Femur (tissue), 1 donor: ENCODE measurements at regions not wholly inside any gene's neighbourhood (a gene's known extent, or its start where the extent isn't known, plus 50 kb on each side); places are given as distances from the start of the nearest gene placed in this dataset.
A peak's percentile ranks its signal among the peaks of the same experiment; 100 is the strongest.
"Not testable (repeated sequence)": the region's sequence is repeated elsewhere in the genome, so short reads cannot be mapped to it uniquely, and the experiment has no call there.

Experiments
- DNase-seq: peaks from one replicate; pipeline ENCODE4 v3.0.0-alpha.2; 2017

DNA sequence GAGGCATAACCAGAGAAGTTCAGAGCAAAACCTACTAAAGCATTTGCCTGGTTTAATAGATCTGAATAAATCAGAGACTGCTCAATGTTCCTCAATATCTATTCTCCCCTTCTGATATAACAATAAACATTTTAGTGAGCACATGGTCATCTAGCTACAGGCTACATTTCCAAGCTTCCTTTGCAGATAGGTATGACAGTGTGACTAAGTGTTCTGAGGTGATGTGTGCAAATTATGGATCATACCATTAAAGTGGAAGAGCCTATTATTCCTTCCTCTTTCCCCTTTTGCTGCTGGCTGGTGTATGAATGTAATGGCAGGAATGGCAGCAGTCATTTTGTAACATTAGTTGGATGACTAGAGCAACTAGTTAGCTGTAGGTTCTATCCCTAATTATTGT is 285.8 kb upstream of the RASA1 start:
- no peak for DNase-seq

- DNase-seq: no peak
Measured at GRCh38 chr5:86983208-86983607, 284.5 kb upstream of the RASA1 start.

DNA sequence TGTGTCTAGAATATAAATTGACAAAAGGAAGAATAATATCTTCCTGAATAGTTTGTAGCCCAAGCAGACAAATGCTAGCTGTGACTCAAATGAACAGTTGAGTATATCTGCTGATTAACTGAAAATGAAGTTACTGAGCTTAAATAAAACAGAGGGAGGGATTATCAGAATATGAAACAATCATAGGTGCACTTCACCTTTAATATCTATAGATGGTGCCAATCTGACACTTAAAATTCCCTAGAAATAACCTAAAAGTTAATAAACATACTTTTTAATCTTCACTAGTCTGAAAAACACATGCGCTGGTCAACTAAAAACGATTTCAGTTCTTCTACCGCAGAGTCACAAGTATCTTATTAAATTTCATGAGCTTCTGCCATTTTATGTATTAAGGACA is 280.8 kb upstream of the RASA1 start:
- no peak for DNase-seq

GRCh38 chr5:86997516-86997915 is 270.2 kb upstream of the RASA1 start:
- DNase-seq: no peak

DNA sequence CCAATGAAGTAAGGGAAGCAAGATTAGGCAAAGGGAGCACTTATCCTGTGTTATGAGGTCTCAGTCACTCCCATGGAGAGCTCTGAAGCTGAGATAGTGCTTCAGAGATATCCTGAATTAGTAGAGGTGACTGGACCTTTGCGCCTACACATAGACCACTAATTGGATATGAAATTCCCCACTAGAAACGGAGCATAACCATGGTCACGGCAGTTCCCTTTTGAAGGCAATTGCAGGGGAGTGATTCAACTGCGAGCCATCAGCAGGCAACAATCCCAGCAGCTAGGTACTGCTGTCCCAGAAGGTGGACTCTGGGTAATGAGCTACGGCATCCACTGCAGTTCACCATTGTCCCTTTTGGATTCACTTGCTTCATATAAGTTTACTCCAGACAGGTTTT is 267.7 kb upstream of the RASA1 start:
- DNase-seq: no peak

DNA sequence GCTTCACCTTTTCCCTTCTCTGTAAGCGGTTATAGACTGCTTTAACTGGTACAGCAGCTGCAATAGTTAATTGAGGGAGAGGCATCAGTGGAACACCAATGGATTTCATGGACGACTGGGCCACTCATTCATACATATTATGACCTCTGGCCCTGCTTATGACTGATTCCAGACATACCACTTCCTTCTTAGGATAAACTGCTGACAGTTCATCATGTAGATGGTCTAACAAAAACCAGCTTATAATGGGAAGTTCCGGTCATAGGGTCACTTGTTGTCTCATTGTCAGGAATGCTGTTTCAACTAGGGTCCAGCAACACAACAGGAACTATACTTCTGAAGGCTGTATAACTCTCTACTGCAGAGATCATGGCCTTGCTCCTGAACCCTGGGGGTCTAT is 265.2 kb upstream of the RASA1 start:
- no peak for DNase-seq

DNA sequence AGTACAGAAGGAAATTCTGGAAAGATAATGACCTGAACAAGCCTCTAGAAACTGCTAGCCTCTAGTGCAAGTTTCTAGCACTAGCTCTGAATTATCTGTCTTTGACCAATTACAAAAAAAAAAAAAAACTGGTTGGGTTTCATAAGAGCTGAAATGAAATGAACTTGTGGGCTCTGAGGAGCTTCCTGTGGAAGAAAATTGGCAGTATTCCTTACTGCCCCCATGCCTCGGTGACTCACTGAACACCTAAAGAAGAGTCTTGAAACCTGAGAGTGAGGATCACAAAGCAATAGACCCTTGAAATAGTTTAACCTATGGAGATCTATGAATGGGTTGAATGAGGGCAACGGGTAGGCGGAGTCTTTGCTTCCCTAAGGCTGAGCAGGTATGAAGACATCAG is 263.6 kb upstream of the RASA1 start:
- no peak for DNase-seq

DNA sequence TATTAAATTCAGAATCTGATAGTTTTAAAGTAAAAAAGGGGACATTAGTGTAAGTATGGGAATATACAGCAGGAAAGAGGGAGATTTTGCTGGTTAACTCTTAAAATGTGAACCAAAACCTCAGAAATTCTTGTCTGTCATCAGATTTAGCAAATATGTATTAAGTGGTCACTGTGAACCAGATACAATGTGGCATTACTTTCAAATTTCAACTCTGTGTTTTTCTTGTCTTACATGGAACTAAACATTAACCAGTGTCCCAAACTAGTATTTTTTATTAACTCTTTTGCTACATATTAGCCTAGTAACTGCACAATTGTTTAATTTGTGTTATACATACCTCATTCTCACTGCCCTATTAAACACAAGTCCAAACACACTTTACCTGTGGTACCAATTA is 259.9 kb upstream of the RASA1 start:
- no peak for DNase-seq

GRCh38 chr5:87008751-87009560 is 258.7 kb upstream of the RASA1 start:
- DNase-seq: no peak

DNA sequence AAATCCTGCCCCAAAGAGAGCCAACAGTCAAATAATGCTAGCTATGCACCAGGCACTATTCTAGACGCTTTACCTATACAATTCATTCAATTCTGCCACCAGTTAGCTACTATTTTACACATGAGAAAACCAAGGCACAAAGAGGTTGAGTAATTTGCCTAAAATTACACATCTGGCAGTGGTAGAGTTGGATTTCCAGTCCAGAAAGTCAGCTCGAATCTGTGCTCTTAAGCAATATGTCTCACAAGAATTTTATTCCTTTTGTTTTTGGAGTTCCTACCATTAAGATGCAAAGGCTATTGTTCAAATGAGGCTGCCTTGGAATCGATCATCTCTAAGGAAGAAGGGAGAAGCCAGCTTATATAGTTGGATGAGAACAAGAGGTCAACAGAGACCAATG is 256.9 kb upstream of the RASA1 start:
- no peak for DNase-seq

DNA sequence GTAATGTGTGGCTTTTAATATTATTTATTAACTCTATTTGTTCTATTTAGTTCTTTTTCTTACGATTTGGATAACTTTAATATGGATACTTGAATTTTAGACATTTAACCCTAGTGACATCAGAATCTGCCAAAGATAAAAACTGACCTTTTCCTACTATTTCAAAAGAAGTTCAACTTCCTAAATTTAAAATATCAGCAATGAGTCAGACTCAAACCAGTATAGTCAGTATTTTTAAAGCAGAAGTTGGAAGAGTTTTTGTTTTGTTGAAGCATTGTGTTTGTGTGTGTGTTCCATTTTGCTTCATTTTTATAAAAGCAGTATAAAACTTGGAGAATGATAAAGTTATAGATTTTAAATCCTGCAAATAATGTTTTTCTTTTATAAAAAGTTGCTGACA is 251.8 kb upstream of the RASA1 start:
- DNase-seq: no peak

- DNase-seq: peak; percentile 55
Measured at GRCh38 chr5:87020099-87020934, 247.4 kb upstream of the RASA1 start.

DNA sequence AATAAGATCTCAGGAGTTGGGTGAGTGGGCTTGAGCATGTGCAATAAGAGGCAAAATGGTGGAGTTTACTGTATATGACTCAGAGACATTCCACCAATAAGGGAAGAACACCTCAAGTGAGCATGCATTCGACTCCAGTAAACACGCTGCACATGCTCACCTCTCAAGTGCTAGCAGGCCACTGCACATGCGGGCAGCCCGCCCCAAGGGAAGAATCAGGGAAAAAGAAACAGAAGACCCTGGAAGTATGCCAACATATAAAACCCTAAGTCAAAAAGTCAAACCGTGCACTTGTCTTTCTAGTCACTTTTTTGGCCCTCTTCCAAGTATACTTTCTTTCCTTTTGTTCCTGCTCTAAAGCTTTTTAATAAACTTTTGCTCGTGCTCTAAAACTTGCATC is 245.3 kb upstream of the RASA1 start:
- DNase-seq: no peak

- no peak for DNase-seq
Measured at GRCh38 chr5:87027570-87027969, 240.1 kb upstream of the RASA1 start.

- DNase-seq: no peak
Measured at GRCh38 chr5:87029951-87030350, 237.7 kb upstream of the RASA1 start.

DNA sequence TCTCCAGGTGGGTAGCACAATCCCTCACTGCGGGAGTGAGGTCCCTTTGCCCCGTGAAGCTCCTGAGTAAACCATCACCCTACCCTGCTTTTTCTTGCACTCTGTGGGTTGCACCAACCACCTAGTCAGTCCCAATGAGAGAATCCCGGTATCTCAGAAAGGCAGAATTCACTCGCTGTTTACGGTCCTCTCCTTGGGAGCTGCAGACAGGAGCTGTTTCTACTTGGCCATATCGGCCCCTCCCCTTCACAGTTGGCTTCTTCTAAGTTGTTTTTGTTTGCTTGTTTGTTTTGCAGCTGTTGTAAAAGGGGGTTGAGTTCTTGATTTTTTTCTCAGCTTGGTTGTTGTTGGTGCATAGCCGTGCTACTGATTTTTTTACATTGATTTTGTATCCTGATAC is 237.0 kb upstream of the RASA1 start:
- no peak for DNase-seq

- no peak for DNase-seq
Measured at GRCh38 chr5:87034557-87034956, 233.1 kb upstream of the RASA1 start.

DNA sequence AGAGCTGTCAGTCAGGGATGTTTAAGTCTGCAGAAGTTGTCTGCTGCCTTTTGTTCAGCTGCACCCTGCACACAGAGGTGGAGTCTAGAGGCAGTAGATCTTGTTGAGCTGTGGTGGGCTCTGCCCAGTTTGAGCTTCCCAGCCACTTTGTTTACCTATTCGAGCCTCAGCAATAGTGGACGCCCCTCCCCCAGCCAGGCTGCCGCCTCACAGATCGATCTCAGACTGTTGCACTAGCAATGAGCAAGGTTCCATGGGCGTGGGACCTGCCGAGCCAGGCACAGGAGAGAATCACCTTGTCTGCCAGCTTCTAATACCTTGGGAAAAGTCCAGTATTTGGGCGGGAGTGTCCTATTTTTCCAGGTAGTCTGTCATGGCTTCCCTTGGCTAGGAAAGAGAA is 225.1 kb upstream of the RASA1 start:
- no peak for DNase-seq

DNA sequence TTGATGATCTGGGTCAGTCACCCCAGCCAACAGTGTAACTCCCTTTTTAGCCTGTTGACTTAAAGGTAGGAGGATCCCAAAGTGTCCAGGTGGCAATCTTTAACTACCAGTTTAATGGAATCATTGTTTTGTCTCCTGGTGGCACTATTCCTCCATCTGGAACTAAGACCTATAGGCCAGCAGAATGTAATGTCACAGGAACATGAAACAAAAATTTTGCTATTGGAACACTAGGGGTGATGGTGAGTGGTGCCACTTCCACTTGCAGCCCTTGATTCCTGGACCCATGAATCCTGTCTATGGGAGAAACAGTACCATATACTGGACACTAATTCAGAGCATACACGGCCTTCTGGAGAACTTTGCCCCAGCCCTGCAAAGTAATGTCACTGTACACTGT is 219.5 kb upstream of the RASA1 start:
- no peak for DNase-seq

GRCh38 chr5:87049012-87049411 is 218.7 kb upstream of the RASA1 start:
- DNase-seq: not testable (repeated sequence)

DNA sequence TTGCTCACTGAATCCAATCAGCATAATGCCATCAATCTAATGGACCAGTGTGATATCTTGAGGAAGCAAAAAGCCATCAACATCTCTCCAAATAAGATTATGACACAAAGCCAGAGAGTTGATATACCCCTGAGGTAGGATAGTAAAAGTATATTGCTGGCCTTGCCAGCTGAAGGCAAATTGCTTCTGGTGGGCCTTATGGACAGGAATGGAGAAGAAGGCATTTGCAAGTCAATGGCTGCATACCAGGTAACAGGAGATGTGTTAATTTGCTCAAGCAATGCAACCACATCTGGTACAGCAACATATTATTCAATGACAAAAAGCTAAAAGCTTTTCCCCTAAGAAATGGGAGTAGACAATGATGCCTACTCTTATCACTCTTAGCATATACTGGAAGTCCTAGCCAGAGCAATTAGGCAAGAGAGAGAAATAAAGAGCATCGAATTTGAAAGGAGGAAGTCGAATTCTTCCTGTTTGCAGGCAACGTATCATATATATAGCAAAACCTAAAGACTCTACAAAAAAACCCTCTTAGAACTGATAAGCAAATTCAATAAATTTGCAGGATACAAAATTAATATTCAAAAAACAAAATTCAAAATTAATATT is 216.1 kb upstream of the RASA1 start:
- no peak for DNase-seq

GRCh38 chr5:87053146-87053545 is 214.5 kb upstream of the RASA1 start:
- DNase-seq: no peak

- DNase-seq: no peak
Measured at GRCh38 chr5:87054821-87055220, 212.9 kb upstream of the RASA1 start.

- no peak for DNase-seq
Measured at GRCh38 chr5:87061046-87061445, 206.6 kb upstream of the RASA1 start.
